Spleen (tissue), 11 donors: ENCODE measurements at regions not wholly inside any gene's neighbourhood (a gene's known extent, or its start where the extent isn't known, plus 50 kb on each side); places are given as distances from the start of the nearest gene placed in this dataset.

ENCODE experiments used
- DNase-seq: peaks from one replicate; pipeline ENCODE4 v3.0.0-alpha.2; 2020
- H3K27ac ChIP-seq, 8 donors: fragments of 200-600 bp; sonication (generic) in 7 of 8; 1 replicate in 4 of 8; 2 replicates in 4 of 8; pipeline versions ENCODE4 v1.5.0 to v1.8.0; 2016 to 2021; ENCODE audit warnings: inconsistent platforms in 4 of 8, mild to moderate bottlenecking in 4 of 8, moderate library complexity in 1 of 8
- H3K27me3 ChIP-seq, 7 donors: fragments of 200-600 bp; sonication (generic) in 6 of 7; replicated peaks in 1 of 7; 1 replicate in 4 of 7; 2 replicates in 3 of 7; pipeline versions ENCODE4 v1.5.0 to v1.8.0; 2016 to 2021; ENCODE audit warnings: inconsistent platforms in 3 of 7, mild to moderate bottlenecking in 1 of 7
- H3K36me3 ChIP-seq, 6 donors: fragments of 200-600 bp; sonication (generic) in 5 of 6; 1 replicate in 4 of 6; 2 replicates in 2 of 6; pipeline versions ENCODE4 v1.5.0 to v1.8.0; 2016 to 2021; ENCODE audit warnings: inconsistent platforms in 2 of 6
- H3K4me1 ChIP-seq, 6 donors: fragments of 200-600 bp; sonication (generic) in 5 of 6; 1 replicate in 3 of 6; 2 replicates in 3 of 6; pipeline versions ENCODE4 v1.5.0 to v1.8.0; 2016 to 2021; ENCODE audit warnings: inconsistent platforms in 3 of 6
- H3K4me3 ChIP-seq, 8 donors: fragments of 200-600 bp; sonication (generic) in 7 of 8; 1 replicate in 4 of 8; 2 replicates in 4 of 8; pipeline versions ENCODE4 v1.5.0 to v1.8.0; 2016 to 2021; ENCODE audit warnings: inconsistent platforms in 4 of 8, mild to moderate bottlenecking in 4 of 8, moderate library complexity in 2 of 8
- H3K9me3 ChIP-seq, 8 donors: fragments of 200-600 bp; sonication (generic) in 7 of 8; 1 replicate in 4 of 8; 2 replicates in 4 of 8; pipeline versions ENCODE4 v1.5.0 to v1.8.0; 2016 to 2021; ENCODE audit warnings: inconsistent platforms in 4 of 8
- POLR2A ChIP-seq, 3 donors: fragments of 450-650 bp; IDR thresholded peaks; one replicate each; pipeline ENCODE4 v1.5.1; 2017; ENCODE audit warnings: antibody characterized with exemption in 3 of 3, mild to moderate bottlenecking in 1 of 3
- POLR2AphosphoS5 ChIP-seq, 3 donors: sonication (generic); formaldehyde crosslinking; IDR thresholded peaks; one replicate each; pipeline ENCODE4 v1.5.1; 2017; ENCODE audit warnings: antibody characterized with exemption in 3 of 3
- WGBS, 5 donors: extraction: QIAGEN DNeasy Blood & Tissue Kit in 3 of 5; methylation state at CpG; one replicate each; pipeline versions ENCODE4 v1.1.5 to v1.1.7; 2013 to 2018; 5-methylcytosine and 5-hydroxymethylcytosine counted together
- intact Hi-C: fragments of 100-400 bp; cut with DNase I; formaldehyde crosslinking; loops from one replicate; pipeline ENCODE4 v1.15.0; 2023; ENCODE audit warnings: low total_unique reads
- TF ChIP-seq, protein P1 (sequence below), 11 experiments: fragments of 200-600 bp in 7 of 11; fragments of 450-650 bp in 4 of 11; sonication (generic) in 4 of 11; IDR thresholded peaks in 8 of 11; conservative IDR thresholded peaks in 3 of 11; 1 replicate in 7 of 11; 2 replicates in 4 of 11; pipeline versions ENCODE4 v1.4.0 to v1.8.0; 2016 to 2021; ENCODE audit warnings: antibody characterized with exemption in 11 of 11, inconsistent platforms in 4 of 11, mild to moderate bottlenecking in 1 of 11
- donor health status: healthy with polysubstance abuse.
- donor health status: DM: no; HTN: no; CAD: no; lungs with moderate emphysema.
- donor health status: DM: no; HTN: no; CAD: no.
- donor health status: Bipolar disorder and iron deficiency.
- donor health status: healthy.
- donor health status: DM: no; HTN: no; CAD: no.
- donor health status: DM: yes; HTN: yes; CAD: no.

DNA sequence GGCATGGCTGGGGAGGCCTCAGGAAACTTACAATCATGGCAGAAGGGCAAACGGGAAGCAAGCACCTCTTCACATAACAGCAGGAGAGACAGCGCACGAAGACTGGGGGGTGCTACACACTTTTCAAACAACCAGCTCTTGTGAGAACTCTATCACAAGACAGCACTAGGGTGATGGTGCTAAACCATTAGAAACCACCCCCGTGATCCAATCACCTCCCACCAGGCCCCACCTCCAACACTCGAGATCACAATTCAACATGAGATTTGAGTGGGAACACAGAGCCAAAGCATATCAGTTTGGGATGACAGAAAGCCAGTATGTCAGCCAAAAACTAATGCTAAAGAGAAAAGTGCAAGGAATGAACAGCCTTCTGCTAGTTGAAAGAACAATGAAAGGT lies 309.8 kb upstream of the CCDC54 start:
- Histone ChIP-seq H3K4me1 (peaks cover 0 to 9% (median 3%) of the 10 kb centered on the region in 6 donors), H3K9me3 (no peaks in the 10 kb centered on the region), H3K27me3 (peaks cover 0 to 5% (median 0%) of the 10 kb centered on the region in 7 donors), H3K4me3 (no peak overlapping the region), H3K36me3 (no peaks in the 10 kb centered on the region), H3K27ac (no peak overlapping the region)
- DNase-seq: no peak
- WGBS, 5 donors: 81 to 95% (median 88%) methylated on average over 5 of the region's 5 CpGs
- intact Hi-C loops: no loop called here
- TF ChIP-seq POLR2AphosphoS5 (IDR thresholded peaks at IDR 0.05): no peak
- TF ChIP-seq, protein P1, sequence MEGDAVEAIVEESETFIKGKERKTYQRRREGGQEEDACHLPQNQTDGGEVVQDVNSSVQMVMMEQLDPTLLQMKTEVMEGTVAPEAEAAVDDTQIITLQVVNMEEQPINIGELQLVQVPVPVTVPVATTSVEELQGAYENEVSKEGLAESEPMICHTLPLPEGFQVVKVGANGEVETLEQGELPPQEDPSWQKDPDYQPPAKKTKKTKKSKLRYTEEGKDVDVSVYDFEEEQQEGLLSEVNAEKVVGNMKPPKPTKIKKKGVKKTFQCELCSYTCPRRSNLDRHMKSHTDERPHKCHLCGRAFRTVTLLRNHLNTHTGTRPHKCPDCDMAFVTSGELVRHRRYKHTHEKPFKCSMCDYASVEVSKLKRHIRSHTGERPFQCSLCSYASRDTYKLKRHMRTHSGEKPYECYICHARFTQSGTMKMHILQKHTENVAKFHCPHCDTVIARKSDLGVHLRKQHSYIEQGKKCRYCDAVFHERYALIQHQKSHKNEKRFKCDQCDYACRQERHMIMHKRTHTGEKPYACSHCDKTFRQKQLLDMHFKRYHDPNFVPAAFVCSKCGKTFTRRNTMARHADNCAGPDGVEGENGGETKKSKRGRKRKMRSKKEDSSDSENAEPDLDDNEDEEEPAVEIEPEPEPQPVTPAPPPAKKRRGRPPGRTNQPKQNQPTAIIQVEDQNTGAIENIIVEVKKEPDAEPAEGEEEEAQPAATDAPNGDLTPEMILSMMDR (IDR thresholded peaks at IDR 0.05 in 8 of 11, conservative IDR thresholded peaks at IDR 0.05 in 3 of 11): no peak
- TF ChIP-seq POLR2A (IDR thresholded peaks at IDR 0.05): no peak

DNA sequence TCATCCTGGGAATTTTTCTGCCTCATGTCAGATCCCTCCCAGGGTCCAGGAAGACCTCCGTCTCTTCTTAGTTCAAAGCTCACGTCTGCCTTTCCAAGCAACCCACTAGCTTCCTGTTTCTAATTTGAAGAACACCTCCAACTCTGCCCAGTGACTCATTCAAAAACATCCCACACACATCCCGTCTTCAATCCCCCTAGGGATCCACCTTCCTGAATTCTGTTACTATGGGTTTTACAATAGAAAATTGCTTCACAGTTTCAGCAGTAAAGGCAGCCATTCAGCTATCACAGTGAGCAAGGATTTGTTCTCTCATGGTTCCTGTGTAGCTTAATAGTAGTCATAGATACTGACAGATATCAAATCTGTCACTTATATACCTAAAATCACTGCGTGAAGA lies 308.3 kb upstream of the CCDC54 start:
- WGBS, 5 donors: 25 to 39% (median 31%) methylated on average over 4 of the region's 4 CpGs
- DNase-seq: no peak
- Histone ChIP-seq H3K4me3 (no peak overlapping the region), H3K27ac (no peak overlapping the region), H3K9me3 (no peaks in the 10 kb centered on the region), H3K27me3 (peaks cover 0 to 5% (median 0%) of the 10 kb centered on the region in 7 donors), H3K36me3 (no peaks in the 10 kb centered on the region), H3K4me1 (peaks cover 0 to 9% (median 3%) of the 10 kb centered on the region in 6 donors)
- intact Hi-C loops: no loop called here
- no peak for TF ChIP-seq POLR2AphosphoS5 (IDR thresholded peaks at IDR 0.05)
- no peak for TF ChIP-seq POLR2A (IDR thresholded peaks at IDR 0.05)
- TF ChIP-seq, protein P1 (IDR thresholded peaks at IDR 0.05 in 8 of 11, conservative IDR thresholded peaks at IDR 0.05 in 3 of 11): no peak

DNA sequence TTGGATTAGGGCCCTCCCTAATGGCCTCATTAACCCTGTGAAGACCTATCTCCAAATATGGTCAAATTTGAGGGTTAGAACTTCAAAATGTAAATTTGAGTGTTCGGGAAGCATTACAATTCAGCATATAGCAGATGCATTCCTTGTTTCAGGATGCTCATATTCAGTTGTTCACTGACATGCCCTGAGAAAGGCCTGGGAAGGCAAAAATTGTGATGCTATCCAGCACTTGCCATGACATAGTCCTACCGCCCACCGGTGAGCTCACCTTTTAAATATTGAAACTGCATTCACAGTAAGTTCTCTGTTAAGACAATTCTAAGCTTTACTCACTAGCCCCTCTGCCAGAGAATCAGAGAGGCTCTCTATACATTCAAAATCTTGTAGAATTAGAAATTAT lies 300.3 kb upstream of the CCDC54 start:
- H3K27me3 ChIP-seq: no peaks in the 10 kb centered on the region
- no peak overlapping the region for H3K4me3 ChIP-seq
- H3K4me1 ChIP-seq: no peaks in the 10 kb centered on the region
- no peaks in the 10 kb centered on the region for H3K9me3 ChIP-seq
- no peak for TF ChIP-seq POLR2A (IDR thresholded peaks at IDR 0.05)
- no peak for TF ChIP-seq POLR2AphosphoS5 (IDR thresholded peaks at IDR 0.05)
- TF ChIP-seq, protein P1 (IDR thresholded peaks at IDR 0.05 in 8 of 11, conservative IDR thresholded peaks at IDR 0.05 in 3 of 11): no peak
- 94 to 98% (median 95%) methylated on average over 3 of the region's 3 CpGs for WGBS, 5 donors
- no peaks in the 10 kb centered on the region for H3K36me3 ChIP-seq
- intact Hi-C loops: no loop called here
- no peak overlapping the region for H3K27ac ChIP-seq
- no peak for DNase-seq

- Histone ChIP-seq H3K4me3 (no peak overlapping the region), H3K36me3 (no peaks in the 10 kb centered on the region), H3K27me3 (no peaks in the 10 kb centered on the region), H3K4me1 (no peaks in the 10 kb centered on the region), H3K9me3 (no peaks in the 10 kb centered on the region), H3K27ac (no peak overlapping the region)
- TF ChIP-seq POLR2AphosphoS5 (IDR thresholded peaks at IDR 0.05): no peak
- TF ChIP-seq, protein P1 (IDR thresholded peaks at IDR 0.05 in 8 of 11, conservative IDR thresholded peaks at IDR 0.05 in 3 of 11): no peak
- no peak for TF ChIP-seq POLR2A (IDR thresholded peaks at IDR 0.05)
- WGBS, 5 donors: 78 to 97% (median 86%) methylated on average over 2 of the region's 2 CpGs
- intact Hi-C loops: no loop called here
- no peak for DNase-seq
Observed at GRCh38 chr3:107077391-107077790, 299.8 kb upstream of the CCDC54 start.
